CD8-positive, alpha-beta memory T cell (primary cell): ENCODE measurements at regions not wholly inside any gene's neighbourhood (a gene's known extent, or its start where the extent isn't known, plus 50 kb on each side); places are given as distances from the start of the nearest gene placed in this dataset.
A peak's percentile ranks its signal among the peaks of the same experiment; 100 is the strongest.

Experiments used
- CTCF ChIA-PET: fragments of 350-600 bp; sonication (Branson Sonifier 250); formaldehyde crosslinking; loops from one replicate; lab custom pipeline; 2021; ENCODE audit warnings: antibody characterized with exemption; lab: Charles Lee
- POLR2A ChIA-PET: fragments of 350-600 bp; sonication (Branson Sonifier 250); formaldehyde crosslinking; loops from one replicate; lab custom pipeline; 2021; ENCODE audit warnings: antibody characterized with exemption; lab: Charles Lee
- DNase-seq, 5 donors: peaks; one replicate each; pipeline versions ENCODE4 v3.0.0 to v3.0.0-alpha.2; 2020 to 2022; ENCODE audit warnings: mixed read lengths in 1 of 5
- H3K27ac ChIP-seq: one replicate; pipeline ENCODE4 v1.7.0; 2013; ENCODE audit warnings: low read depth, mild to moderate bottlenecking, low read length, moderate library complexity
- H3K27me3 ChIP-seq: 2 replicates; pipeline ENCODE4 v1.7.0; 2013; ENCODE audit warnings: low read length, mild to moderate bottlenecking; ENCODE audit not compliant: insufficient read depth, poor library complexity, severe bottlenecking
- H3K36me3 ChIP-seq: 2 replicates; pipeline ENCODE4 v1.7.0; 2013; ENCODE audit warnings: mild to moderate bottlenecking, low read length, moderate library complexity; ENCODE audit not compliant: insufficient read depth
- H3K4me1 ChIP-seq: 2 replicates; pipeline ENCODE4 v1.7.0; 2013; ENCODE audit warnings: mild to moderate bottlenecking, low read length, moderate library complexity; ENCODE audit not compliant: insufficient read depth
- H3K4me3 ChIP-seq: 2 replicates; pipeline ENCODE4 v1.7.0; 2013; ENCODE audit warnings: mild to moderate bottlenecking, low read length
- H3K9me3 ChIP-seq: 2 replicates; pipeline ENCODE4 v1.7.0; 2013; ENCODE audit warnings: mild to moderate bottlenecking, low read length
- H3K27ac Mint-ChIP-seq, 8 donors: one replicate each; pipeline ENCODE4 v1.8.0; 2020 to 2021; ENCODE audit warnings: mixed read lengths in 8 of 8, mild to moderate bottlenecking in 6 of 8, inconsistent platforms in 3 of 8, moderate library complexity in 3 of 8
- H3K27me3 Mint-ChIP-seq, 2 donors: one replicate each; pipeline ENCODE4 v1.8.0; 2020 to 2021; ENCODE audit warnings: mixed read lengths in 2 of 2, mild to moderate bottlenecking in 1 of 2, moderate library complexity in 1 of 2
- H3K36me3 Mint-ChIP-seq, 3 donors: one replicate each; pipeline ENCODE4 v1.8.0; 2020 to 2021; ENCODE audit warnings: mixed read lengths in 3 of 3, inconsistent platforms in 1 of 3, mild to moderate bottlenecking in 1 of 3
- H3K4me1 Mint-ChIP-seq, 3 donors: one replicate each; pipeline ENCODE4 v1.8.0; 2020 to 2021; ENCODE audit warnings: mixed read lengths in 3 of 3, inconsistent platforms in 1 of 3, mild to moderate bottlenecking in 1 of 3
- H3K4me3 Mint-ChIP-seq, 7 donors: one replicate each; pipeline ENCODE4 v1.8.0; 2020 to 2021; ENCODE audit warnings: mixed read lengths in 7 of 7, mild to moderate bottlenecking in 6 of 7, moderate library complexity in 4 of 7, inconsistent platforms in 2 of 7
- H3K9me3 Mint-ChIP-seq, 5 donors: one replicate each; pipeline ENCODE4 v1.8.0; 2020 to 2022; ENCODE audit warnings: mixed read lengths in 5 of 5, mild to moderate bottlenecking in 3 of 5, moderate library complexity in 2 of 5, inconsistent platforms in 1 of 5

DNA sequence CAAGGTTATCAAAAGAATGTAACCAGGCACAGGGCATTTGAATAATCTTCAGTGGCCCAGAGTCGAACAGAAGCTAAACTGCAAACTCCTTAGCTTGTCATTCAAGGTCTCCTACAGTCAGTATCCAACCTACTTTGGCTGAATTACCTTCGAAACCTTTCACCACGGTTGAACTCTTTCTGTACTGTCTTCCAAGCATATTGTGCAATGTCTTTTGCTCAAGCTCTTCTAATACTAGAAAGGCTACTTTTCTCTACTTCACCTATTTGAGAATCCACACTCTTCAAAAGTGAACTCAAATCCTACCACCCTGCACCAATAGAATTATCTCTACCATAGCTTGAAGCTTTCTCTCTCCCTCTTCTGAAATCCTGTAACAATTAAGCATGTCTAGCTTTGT is 142.9 kb downstream of the NR4A2 start:
- no peak for DNase-seq
- Mint-ChIP-seq H3K9me3 (no peaks in the 10 kb centered on the region), H3K4me3 (no peak overlapping the region), H3K4me1 (peaks cover 0 to 7% (median 0%) of the 10 kb centered on the region in 3 donors), H3K27ac (no peak overlapping the region), H3K27me3 (peaks cover 0 to 4% of the 10 kb centered on the region in 2 donors), H3K36me3 (no peaks in the 10 kb centered on the region)
- Histone ChIP-seq H3K27ac (no peak overlapping the region), H3K4me1 (no peaks in the 10 kb centered on the region), H3K9me3 (no peaks in the 10 kb centered on the region), H3K36me3 (no peaks in the 10 kb centered on the region), H3K27me3 (no peaks in the 10 kb centered on the region), H3K4me3 (no peak overlapping the region)
- CTCF ChIA-PET: no interaction called here
- POLR2A ChIA-PET: no interaction called here

DNA sequence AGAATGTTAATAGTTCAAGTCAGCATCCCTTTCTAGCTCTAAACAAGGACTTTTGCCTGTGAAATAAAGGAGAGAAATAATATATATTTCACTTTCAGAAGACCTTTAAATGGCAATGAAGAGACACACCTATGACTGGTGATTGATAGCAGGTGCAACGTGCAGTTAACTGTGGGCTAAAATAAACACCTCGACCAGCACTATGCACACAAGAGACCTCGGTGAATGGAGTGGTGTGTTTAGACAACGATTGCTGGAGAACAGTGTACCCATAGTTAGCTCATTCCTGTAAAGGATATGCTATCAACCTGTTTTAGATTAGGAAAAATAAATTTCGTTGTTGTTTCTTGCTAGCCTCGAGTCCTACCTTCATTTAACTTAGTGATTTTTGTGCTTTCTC is 143.4 kb downstream of the NR4A2 start:
- ChIA-PET CTCF (no interaction called here), POLR2A (no interaction called here)
- Histone ChIP-seq H3K4me3 (no peak overlapping the region), H3K9me3 (no peaks in the 10 kb centered on the region), H3K27ac (no peak overlapping the region), H3K4me1 (no peaks in the 10 kb centered on the region), H3K27me3 (no peaks in the 10 kb centered on the region), H3K36me3 (no peaks in the 10 kb centered on the region)
- Mint-ChIP-seq H3K27ac (no peak overlapping the region), H3K4me1 (peaks cover 0 to 7% (median 0%) of the 10 kb centered on the region in 3 donors), H3K4me3 (no peak overlapping the region), H3K27me3 (peaks cover 0 to 4% of the 10 kb centered on the region in 2 donors), H3K36me3 (no peaks in the 10 kb centered on the region), H3K9me3 (no peaks in the 10 kb centered on the region)
- no peak for DNase-seq

DNA sequence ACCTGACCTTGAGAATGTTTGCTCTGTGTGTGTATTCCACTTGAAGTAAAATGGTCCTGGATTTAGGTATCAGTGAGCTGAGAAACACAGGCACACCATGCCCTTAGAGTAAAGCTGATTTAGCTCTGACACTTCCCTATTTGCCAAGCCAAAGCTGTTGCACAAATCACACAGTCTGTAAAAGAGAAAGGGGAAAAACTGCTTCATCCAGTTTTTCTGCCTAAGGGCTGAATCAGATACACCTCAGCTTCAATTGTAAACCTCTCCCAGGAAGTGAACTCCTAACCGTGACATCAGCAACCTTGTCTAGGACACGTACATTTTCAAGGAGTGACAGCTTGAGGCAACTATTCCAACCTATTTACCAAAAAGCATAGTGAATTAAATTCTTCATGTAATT is 150.4 kb downstream of the NR4A2 start:
- POLR2A ChIA-PET: no interaction called here
- H3K36me3 ChIP-seq: no peaks in the 10 kb centered on the region
- no peaks in the 10 kb centered on the region for H3K9me3 ChIP-seq
- Mint-ChIP-seq H3K27ac (no peak overlapping the region), H3K4me1 (no peaks in the 10 kb centered on the region), H3K4me3 (no peak overlapping the region), H3K36me3 (no peaks in the 10 kb centered on the region), H3K9me3 (no peaks in the 10 kb centered on the region), H3K27me3 (peaks cover 0 to 14% of the 10 kb centered on the region in 2 donors)
- no peaks in the 10 kb centered on the region for H3K27me3 ChIP-seq
- H3K4me3 ChIP-seq: no peak overlapping the region
- H3K4me1 ChIP-seq: no peaks in the 10 kb centered on the region
- H3K27ac ChIP-seq: no peak overlapping the region
- DNase-seq: no peak
- CTCF ChIA-PET: no interaction called here

- POLR2A ChIA-PET: no interaction called here
- no peak for DNase-seq
- no peaks in the 10 kb centered on the region for H3K36me3 ChIP-seq
- Mint-ChIP-seq H3K4me1 (no peaks in the 10 kb centered on the region), H3K27ac (peak overlapping the region in 1 of 8 donors; percentile 4), H3K9me3 (no peaks in the 10 kb centered on the region), H3K4me3 (no peak overlapping the region), H3K27me3 (peaks cover 0 to 14% of the 10 kb centered on the region in 2 donors), H3K36me3 (no peaks in the 10 kb centered on the region)
- H3K9me3 ChIP-seq: no peaks in the 10 kb centered on the region
- no peak overlapping the region for H3K4me3 ChIP-seq
- H3K27me3 ChIP-seq: no peaks in the 10 kb centered on the region
- CTCF ChIA-PET: no interaction called here
- H3K4me1 ChIP-seq: no peaks in the 10 kb centered on the region
- H3K27ac ChIP-seq: no peak overlapping the region
Measured at GRCh38 chr2:156181208-156181607, 151.3 kb downstream of the NR4A2 start.

DNA sequence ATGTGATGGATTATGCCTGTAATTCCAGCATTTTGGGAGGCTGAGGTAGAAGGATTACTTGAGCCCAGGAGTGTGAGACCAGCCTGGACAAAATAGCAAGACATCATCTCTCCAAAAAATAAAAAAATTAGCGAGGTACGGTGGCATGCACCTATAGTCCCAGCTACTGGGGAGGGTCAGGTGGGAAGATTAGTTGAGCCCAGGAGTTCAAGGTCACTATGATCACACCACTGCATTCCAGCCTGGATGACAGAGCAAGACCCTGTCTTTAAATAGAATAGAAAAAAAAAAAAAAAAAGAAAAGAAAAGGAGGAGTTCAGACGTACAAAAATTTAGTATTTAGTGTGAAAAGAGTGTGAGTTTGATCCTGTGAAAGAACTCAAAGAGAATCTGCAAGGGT is 154.9 kb downstream of the NR4A2 start:
- H3K4me1 ChIP-seq: no peaks in the 10 kb centered on the region
- DNase-seq: no peak
- Mint-ChIP-seq H3K36me3 (no peaks in the 10 kb centered on the region), H3K27ac (no peak overlapping the region), H3K4me3 (no peak overlapping the region), H3K9me3 (no peaks in the 10 kb centered on the region), H3K4me1 (no peaks in the 10 kb centered on the region), H3K27me3 (peaks cover 7 to 14% of the 10 kb centered on the region in 2 donors)
- no peaks in the 10 kb centered on the region for H3K9me3 ChIP-seq
- no peak overlapping the region for H3K4me3 ChIP-seq
- no peaks in the 10 kb centered on the region for H3K36me3 ChIP-seq
- no peaks in the 10 kb centered on the region for H3K27me3 ChIP-seq
- ChIA-PET CTCF (no interaction called here), POLR2A (no interaction called here)
- no peak overlapping the region for H3K27ac ChIP-seq

DNA sequence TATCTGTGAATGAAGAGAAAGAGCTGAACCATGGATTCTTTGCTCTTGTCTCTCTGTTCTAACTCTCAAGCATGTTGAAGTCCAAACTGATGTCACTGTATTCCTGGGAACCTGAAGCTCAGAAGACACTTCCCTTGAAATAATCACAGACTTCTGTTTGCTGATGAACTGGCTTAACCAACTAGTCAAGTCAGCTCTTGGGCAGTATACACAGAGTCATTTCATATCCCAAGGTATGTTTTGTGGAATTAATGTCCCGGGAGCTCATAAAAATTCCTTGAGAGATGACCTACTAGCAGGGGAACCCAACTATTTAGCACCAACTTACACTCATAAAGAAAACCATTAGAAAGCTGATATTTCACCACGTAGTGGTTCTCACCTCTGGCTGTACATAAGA is 156.6 kb downstream of the NR4A2 start:
- H3K4me3 ChIP-seq: no peak overlapping the region
- no peaks in the 10 kb centered on the region for H3K9me3 Mint-ChIP-seq
- H3K27ac ChIP-seq: no peak overlapping the region
- DNase-seq: no peak
- H3K9me3 ChIP-seq: no peaks in the 10 kb centered on the region
- peaks cover 7 to 20% of the 10 kb centered on the region in 2 donors for H3K27me3 Mint-ChIP-seq
- CTCF ChIA-PET: interaction anchor here (1.1 kb wide), 1 partner anchor 11 kb away, joined by 3 read pairs; no protein-coding TSS in a partner anchor
- POLR2A ChIA-PET: no interaction called here
- H3K36me3 Mint-ChIP-seq: no peaks in the 10 kb centered on the region
- H3K4me3 Mint-ChIP-seq: no peak overlapping the region
- H3K36me3 ChIP-seq: no peaks in the 10 kb centered on the region
- H3K4me1 ChIP-seq: no peaks in the 10 kb centered on the region
- H3K4me1 Mint-ChIP-seq: no peaks in the 10 kb centered on the region
- no peaks in the 10 kb centered on the region for H3K27me3 ChIP-seq
- H3K27ac Mint-ChIP-seq: no peak overlapping the region

- ChIA-PET POLR2A (interaction anchor here (0.6 kb wide), 1 partner anchor 484 kb away, joined by 5 read pairs; no protein-coding TSS in a partner anchor), CTCF (no interaction called here)
- H3K36me3 Mint-ChIP-seq: peaks cover 0 to 1% (median 0%) of the 10 kb centered on the region in 3 donors
- H3K27me3 Mint-ChIP-seq: peaks cover 12 to 26% of the 10 kb centered on the region in 2 donors
- Histone ChIP-seq H3K36me3 (no peaks in the 10 kb centered on the region), H3K4me1 (no peaks in the 10 kb centered on the region), H3K27ac (no peak overlapping the region), H3K27me3 (no peaks in the 10 kb centered on the region), H3K9me3 (no peaks in the 10 kb centered on the region), H3K4me3 (no peak overlapping the region)
- peaks cover 0 to 2% (median 0%) of the 10 kb centered on the region in 5 donors for H3K9me3 Mint-ChIP-seq
- H3K4me3 Mint-ChIP-seq: no peak overlapping the region
- H3K4me1 Mint-ChIP-seq: no peaks in the 10 kb centered on the region
- no peak overlapping the region for H3K27ac Mint-ChIP-seq
- no peak for DNase-seq
Measured at GRCh38 chr2:156170929-156171328, 161.6 kb downstream of the NR4A2 start.

GRCh38 chr2:156165742-156166141 is 166.8 kb downstream of the NR4A2 start:
- H3K4me1 ChIP-seq: no peaks in the 10 kb centered on the region
- DNase-seq: no peak
- no peaks in the 10 kb centered on the region for H3K36me3 ChIP-seq
- no peaks in the 10 kb centered on the region for H3K9me3 ChIP-seq
- no peak overlapping the region for H3K27ac ChIP-seq
- Mint-ChIP-seq H3K27me3 (peaks cover 5 to 18% of the 10 kb centered on the region in 2 donors), H3K4me1 (no peaks in the 10 kb centered on the region), H3K36me3 (peaks cover 0 to 1% (median 0%) of the 10 kb centered on the region in 3 donors), H3K27ac (no peak overlapping the region), H3K9me3 (peaks cover 0 to 1% (median 0%) of the 10 kb centered on the region in 5 donors), H3K4me3 (no peak overlapping the region)
- no peaks in the 10 kb centered on the region for H3K27me3 ChIP-seq
- POLR2A ChIA-PET: no interaction called here
- CTCF ChIA-PET: no interaction called here
- no peak overlapping the region for H3K4me3 ChIP-seq
